NCI-H2107 (cell line): ENCODE measurements at regions not wholly inside any gene's neighbourhood (a gene's known extent, or its start where the extent isn't known, plus 50 kb on each side); places are given as distances from the start of the nearest gene placed in this dataset.
"Not testable (repeated sequence)": the region's sequence is repeated elsewhere in the genome, so short reads cannot be mapped to it uniquely, and the experiment has no call there.

ENCODE experiments used
- DNase-seq: peaks from one replicate; lab custom pipeline; 2025; lab: John Stamatoyannopoulos, UW

- not testable (repeated sequence) for DNase-seq
These were observed 116.6 kb upstream of the MBNL1 start for GRCh38 chr3:152151877-152152765.

DNA sequence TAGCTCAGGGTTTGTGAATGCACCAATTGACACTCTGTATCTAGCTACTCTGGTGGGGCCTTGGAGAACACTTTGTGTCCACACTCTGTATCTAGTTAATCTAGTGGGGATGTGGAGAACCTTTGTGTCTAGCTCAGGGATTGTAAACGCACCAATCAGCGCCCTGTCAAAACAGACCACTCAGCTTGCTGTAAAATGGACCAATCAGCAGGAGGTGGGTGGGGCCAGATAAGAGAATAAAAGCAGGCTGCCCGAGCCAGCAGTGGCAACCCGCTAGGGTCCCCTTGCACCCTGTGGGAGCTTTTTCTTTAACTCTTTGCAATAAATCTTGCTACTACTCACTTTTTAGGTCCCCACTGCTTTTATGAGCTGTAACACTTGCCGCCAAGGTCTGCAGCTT, 115.6 kb upstream of the MBNL1 start:
- not testable (repeated sequence) for DNase-seq

GRCh38 chr3:152155246-152156020, 113.3 kb upstream of the MBNL1 start:
- no peak for DNase-seq

DNA sequence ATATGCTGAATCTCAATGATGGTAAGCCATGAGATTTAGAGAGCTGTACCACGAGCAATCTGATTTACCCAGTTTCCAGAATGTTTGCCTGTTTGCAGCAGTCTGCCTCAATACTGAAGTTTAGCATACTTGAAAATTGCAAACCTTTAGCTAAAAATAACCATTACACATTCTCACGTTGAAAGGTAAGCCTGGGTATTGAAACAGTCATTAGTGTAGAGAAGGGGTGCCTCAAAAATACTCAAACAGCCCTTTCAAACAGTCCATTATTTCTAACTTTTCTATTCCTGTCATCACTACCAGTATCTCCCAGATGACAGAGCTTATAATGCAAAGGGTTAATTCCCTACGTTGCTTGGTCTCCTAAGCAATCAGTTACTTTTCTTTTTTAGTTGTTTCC, 111.8 kb upstream of the MBNL1 start:
- no peak for DNase-seq

DNA sequence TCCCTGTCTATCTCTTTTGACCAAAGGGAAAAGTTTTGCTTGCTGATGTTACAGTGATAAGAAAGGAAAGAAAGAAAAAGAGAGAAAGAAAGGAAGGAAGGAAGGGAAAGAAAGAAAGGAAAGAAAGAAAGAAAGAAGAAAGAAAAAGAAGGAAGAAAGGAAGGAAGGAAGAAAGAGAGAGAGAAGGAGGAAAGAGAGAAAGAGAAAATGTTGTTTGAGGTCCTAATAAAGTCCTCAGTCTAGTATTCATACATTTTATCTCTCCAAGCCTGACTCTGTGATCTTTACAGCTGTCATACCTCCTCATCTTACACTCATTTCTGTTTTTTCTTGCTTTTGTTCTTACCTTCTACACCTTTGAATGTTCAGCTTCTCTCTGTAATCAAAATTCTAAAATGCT, 111.4 kb upstream of the MBNL1 start:
- no peak for DNase-seq

DNA sequence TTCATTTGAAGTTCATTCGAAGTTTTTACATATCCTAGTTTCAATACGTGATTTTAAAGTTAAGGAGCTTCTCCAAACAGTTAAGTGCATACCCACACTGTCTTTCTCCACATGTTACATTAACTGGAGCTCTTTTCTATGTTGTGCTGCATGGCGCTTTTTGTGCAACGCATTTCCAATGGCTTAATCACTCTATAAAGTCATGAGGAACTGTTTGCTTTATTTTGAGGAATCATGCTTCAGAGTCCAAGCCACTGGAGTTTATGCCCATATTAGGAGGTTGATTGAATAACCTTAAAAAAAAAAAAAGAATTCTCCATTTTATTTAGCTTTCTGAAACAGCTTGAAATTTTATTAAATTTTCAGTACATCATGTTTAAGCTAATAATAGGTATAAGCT, 109.4 kb upstream of the MBNL1 start:
- DNase-seq = no peak

GRCh38 chr3:152160350-152161011, 108.2 kb upstream of the MBNL1 start:
- no peak for DNase-seq

DNA sequence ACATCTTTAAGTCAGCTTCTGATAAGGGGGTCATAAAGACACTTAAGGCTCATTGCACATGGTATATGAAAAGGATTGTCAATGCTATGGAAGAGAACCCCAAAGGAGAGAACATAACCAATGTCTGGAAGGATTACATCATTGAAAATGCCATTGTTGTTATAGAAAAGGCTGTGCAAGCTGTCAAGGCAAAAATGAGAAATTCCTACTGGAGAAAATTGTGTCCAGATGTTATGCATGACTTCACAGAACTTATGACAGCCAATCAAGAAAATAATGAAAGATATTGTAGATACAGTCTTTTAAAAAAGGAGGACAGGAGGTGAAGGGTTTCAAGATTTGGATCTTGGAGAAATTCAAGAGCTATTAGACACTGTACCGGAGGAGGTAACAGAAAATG, 96.3 kb upstream of the MBNL1 start:
- DNase-seq = no peak

DNA sequence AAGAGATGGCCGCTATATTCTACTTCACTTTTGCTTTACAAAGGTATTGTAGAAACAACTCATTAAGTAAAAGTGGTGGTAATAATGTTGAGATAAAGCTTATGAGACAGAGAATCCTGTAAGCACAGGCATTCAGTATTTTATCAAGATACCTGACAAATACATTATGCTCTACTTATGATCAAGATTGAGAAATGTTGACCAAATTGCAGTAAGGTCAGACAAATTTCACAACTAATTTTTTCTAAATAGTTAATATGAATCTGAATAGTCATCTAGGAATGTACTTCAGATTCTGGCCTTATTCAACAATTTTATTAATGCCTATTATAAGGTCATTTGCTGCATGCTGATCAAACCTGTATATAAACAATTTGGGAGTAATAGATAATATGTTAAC, 95.1 kb upstream of the MBNL1 start:
- no peak for DNase-seq

DNA sequence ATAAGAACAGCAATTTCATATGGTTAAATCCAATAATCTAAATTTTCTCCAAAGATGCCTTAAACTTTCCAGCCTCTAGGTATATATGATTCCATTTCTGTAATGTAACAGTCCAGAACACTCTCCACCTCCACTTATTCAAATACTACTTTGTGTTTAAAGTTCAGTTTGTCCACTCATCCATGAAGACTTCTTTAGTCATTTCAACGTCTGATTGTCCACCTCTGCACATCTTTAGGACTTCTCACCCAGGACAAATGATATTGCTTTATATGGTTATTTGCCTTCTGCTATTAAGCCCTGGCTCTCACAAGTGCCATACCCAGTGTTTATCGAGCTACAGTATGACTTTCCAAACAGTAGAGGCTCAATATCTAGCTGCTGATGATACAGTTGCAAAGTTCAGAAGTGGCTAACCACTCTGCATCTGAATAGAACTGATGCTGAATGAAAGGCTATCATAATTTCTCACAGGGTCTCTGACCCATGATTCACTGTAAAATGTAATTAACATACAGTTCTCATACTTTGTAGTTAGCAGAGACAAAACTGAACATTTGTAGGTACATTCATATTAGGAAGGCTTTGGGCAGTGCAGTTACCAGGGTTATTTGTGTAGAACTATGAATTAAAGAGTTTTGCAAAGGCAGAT, 93.7 kb upstream of the MBNL1 start:
- no peak for DNase-seq

GRCh38 chr3:152175528-152175889, 93.2 kb upstream of the MBNL1 start:
- no peak for DNase-seq

DNA sequence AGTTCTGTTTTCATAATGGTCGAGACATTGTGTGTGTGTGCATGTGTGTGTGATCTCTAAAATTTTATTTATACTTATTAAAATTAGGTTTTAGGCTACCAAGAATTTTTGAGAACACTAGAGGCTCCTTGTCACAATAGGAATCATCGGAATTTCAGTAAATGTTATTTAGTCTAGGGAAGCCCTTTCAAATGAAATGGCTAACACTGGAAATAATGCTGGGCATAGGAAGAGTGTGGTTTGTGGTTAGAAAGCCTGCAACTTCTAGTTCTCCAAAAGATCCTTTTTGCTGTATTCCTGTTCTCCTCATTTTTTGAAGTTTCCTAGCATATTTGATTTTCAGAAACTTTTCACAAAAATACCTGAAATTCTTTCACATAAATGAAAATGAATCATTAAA, 92.5 kb upstream of the MBNL1 start:
- DNase-seq = no peak

DNA sequence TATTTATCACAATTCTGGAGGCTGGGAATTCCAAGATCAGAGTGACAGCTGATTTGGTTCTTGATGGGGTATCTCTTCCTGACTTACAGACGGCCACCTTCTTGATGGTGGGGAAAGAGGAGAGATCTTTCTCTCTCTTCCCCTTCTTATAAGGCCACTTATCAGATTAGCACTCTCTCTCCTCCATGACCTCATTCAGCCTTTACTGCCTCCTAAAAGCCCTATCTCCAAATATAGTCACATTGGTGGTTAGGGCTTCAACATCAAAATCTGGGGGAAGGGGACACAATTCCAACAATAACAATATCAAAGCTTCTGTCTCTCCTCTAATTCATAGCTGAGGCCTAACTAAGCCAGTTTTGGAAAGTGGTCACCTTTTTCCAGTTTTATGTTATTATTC, 91.7 kb upstream of the MBNL1 start:
- no peak for DNase-seq

DNA sequence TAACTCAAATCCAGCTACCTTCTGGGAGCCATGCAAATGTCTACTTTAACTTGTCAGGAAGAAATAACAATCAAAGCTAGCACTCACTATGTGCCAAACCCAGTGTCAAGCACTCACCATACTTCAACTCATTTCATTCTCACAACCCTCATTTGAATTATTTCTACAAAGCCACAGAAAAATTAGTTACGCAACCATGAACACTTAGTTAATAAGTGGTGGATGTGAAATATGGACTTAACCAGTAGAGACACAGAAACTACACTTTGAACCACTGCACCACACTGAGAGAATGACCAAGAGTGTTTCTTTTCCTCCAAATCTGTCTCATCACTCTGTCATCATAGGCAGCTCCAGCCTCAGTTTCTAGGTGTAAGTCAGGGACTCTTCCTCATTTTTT, 91.0 kb upstream of the MBNL1 start:
- DNase-seq = no peak

- no peak for DNase-seq
These were observed 85.3 kb upstream of the MBNL1 start for GRCh38 chr3:152183473-152183872.

- DNase-seq = no peak
These were observed 83.6 kb upstream of the MBNL1 start for GRCh38 chr3:152184971-152185686.

DNA sequence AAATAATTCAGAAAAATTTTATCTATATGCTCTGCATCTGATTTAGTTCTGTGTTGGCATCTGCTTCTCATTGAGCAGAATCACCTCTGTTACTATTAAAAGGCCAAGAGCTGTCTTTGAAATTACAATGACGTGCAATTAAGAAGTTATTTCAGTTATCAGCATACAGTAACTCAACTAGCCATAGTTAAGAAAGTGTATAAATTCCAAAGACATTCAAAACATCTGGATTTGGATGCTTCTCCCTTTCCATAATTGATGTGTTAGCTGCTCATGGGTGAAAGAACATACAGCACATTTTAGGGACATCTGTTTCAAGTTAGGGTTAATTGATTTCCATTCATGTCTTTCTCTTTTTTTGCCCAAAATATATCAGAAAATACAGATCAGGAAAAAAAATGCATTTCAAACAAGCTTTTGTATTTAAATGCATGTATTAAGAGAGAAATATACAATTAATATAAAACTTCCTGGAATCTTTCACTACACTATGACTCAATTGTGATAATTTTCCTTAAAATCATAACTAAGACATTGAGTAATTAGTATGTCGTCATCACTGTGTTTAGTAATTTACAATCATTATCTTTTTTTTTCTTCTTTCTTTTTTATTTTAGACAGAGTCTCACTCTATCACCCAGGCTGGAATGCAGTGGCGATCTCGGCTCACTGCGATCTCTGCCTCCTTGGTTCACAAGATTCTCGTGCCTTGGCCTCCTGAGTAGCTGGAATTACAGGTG, 82.7 kb upstream of the MBNL1 start:
- DNase-seq = no peak

DNA sequence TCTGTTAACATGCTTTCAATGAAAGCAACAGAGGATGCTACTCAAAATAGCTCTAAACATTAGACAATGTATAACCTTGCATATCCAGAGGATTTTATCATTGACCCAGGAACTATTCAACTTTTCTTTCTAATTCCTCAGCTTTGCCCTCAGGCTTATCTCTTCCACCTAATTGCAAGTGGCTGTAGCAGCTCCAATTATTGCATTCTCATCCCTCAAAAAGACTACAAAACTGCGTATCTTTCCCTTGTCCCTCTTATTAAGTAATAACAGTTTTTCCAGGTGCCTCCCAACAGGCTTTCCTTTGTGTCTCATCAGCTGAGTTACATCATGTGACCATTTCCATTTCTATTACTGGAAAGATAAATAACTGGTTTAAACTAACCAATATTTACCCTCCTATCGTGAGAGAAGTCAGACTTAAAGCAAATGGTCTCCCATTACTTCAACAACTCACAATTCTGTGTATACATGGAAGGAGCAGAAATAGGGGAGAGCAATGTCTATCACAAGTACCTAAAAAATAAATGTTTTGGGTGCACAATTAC, 78.0 kb upstream of the MBNL1 start:
- no peak for DNase-seq

GRCh38 chr3:152192050-152192449, 76.7 kb upstream of the MBNL1 start:
- no peak for DNase-seq

- no peak for DNase-seq
These were observed 75.6 kb upstream of the MBNL1 start for GRCh38 chr3:152192936-152193672.
